Retinal pigment epithelial cell (primary cell): ENCODE measurements at regions not wholly inside any gene's neighbourhood (a gene's known extent, or its start where the extent isn't known, plus 50 kb on each side); places are given as distances from the start of the nearest gene placed in this dataset.

Source experiments
- DNase-seq: peaks from one replicate; pipeline ENCODE4 v3.0.0-alpha.2; 2010; ENCODE audit warnings: low read depth
- H3K4me3 ChIP-seq: 2 replicates; pipeline ENCODE4 v1.5.1; 2011; ENCODE audit warnings: mild to moderate bottlenecking, low read length, control low read depth, moderate library complexity
- CTCF ChIP-seq: conservative IDR thresholded peaks from 2 replicates; pipeline ENCODE4 v1.5.1; 2011; ENCODE audit warnings: low read depth, low read length, control low read depth, inconsistent platforms

GRCh38 chr20:39885975-39886649, 802.9 kb downstream of the MAFB start:
- peak; percentile 4 for DNase-seq
- H3K4me3 ChIP-seq = no peak overlapping the region
- TF ChIP-seq CTCF = peak; percentile 55

GRCh38 chr20:39882806-39883205, 806.2 kb downstream of the MAFB start:
- H3K4me3 ChIP-seq = no peak overlapping the region
- TF ChIP-seq CTCF = no peak
- DNase-seq = no peak

- DNase-seq = no peak
- peak; percentile 35 for TF ChIP-seq CTCF
- H3K4me3 ChIP-seq = no peak overlapping the region
These were observed 808.1 kb downstream of the MAFB start for GRCh38 chr20:39880890-39881289.

- no peak for TF ChIP-seq CTCF
- H3K4me3 ChIP-seq = no peak overlapping the region
- no peak for DNase-seq
These were observed 809.7 kb downstream of the MAFB start for GRCh38 chr20:39879296-39879695.

- DNase-seq = no peak
- no peak overlapping the region for H3K4me3 ChIP-seq
- TF ChIP-seq CTCF = no peak
These were observed 810.2 kb downstream of the MAFB start for GRCh38 chr20:39878809-39879208.

- no peak overlapping the region for H3K4me3 ChIP-seq
- DNase-seq = no peak
- no peak for TF ChIP-seq CTCF
These were observed 810.7 kb downstream of the MAFB start for GRCh38 chr20:39878320-39878719.

GRCh38 chr20:39877788-39878187, 811.2 kb downstream of the MAFB start:
- H3K4me3 ChIP-seq = no peak overlapping the region
- no peak for DNase-seq
- no peak for TF ChIP-seq CTCF
